GM21381 (cell line): ENCODE measurements at regions not wholly inside any gene's neighbourhood (a gene's known extent, or its start where the extent isn't known, plus 50 kb on each side); places are given as distances from the start of the nearest gene placed in this dataset.
A peak's percentile ranks its signal among the peaks of the same experiment; 100 is the strongest.
"Not testable (repeated sequence)": the region's sequence is repeated elsewhere in the genome, so short reads cannot be mapped to it uniquely, and the experiment has no call there.

Source experiments
- ATAC-seq: cut with Tn5 transposase; IDR thresholded peaks from one replicate; pipeline ENCODE4 v1.9.1; 2021; ENCODE audit warnings: mild to moderate bottlenecking, moderate library complexity; ENCODE audit not compliant: unreplicated experiment

GRCh38 chr14:89699071-89699470 lies 255.5 kb downstream of the EFCAB11 start:
- no peak for ATAC-seq

DNA sequence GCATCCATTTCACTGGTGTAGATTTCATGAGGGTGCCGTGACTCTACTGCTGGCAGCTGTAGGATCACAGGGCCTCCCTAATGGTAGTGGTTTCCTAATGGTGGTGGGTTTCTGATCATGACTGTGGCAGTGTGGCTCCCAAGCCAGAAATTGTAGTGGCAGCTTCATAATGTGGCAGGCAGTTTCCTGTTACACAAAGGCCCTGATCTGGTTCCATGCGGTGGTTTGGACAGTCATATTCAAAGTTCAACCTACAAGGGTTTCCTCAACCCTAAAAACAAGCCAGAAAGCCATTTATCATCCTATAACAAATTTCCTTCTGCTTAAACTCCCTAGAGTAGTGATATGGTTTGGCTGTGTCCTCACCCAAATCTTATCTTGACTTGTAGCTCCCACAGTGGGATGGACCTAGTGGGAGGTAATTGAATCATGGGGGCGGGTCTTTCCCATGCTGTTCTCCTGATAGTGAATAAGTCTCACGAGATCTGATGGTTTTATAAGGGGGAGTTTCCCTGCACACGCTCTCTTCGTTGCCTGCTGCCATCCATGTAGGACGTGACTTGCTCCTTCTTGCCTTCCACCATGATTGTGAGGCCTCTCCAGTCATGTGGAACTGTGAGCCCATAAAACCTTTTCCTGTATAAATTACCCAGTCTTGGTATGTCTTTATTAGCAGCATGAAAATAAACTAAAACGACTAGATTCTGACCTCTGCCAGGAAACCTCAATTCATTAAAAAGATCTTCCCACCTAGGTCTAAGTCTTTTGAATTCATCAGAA lies 257.1 kb downstream of the EFCAB11 start:
- ATAC-seq: no peak

DNA sequence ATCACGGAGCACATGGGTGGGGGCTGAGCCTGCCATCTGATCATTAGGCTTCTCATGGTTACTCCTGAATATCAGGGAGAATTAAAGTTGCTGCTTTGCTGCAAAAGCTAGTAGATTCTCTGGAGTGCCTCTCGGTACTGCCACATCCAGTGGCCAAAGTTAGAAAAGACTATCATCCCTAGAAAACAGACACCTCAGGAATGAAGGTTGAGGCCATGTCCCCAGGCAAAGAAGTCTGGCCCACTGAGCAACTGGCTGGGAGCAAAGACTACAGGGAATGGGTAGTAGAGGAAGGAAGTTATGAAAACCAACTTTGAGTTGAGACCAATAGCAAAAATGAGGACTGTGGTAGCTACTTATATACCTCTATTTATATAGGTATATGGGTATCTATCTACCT lies 258.7 kb downstream of the EFCAB11 start:
- ATAC-seq: no peak

DNA sequence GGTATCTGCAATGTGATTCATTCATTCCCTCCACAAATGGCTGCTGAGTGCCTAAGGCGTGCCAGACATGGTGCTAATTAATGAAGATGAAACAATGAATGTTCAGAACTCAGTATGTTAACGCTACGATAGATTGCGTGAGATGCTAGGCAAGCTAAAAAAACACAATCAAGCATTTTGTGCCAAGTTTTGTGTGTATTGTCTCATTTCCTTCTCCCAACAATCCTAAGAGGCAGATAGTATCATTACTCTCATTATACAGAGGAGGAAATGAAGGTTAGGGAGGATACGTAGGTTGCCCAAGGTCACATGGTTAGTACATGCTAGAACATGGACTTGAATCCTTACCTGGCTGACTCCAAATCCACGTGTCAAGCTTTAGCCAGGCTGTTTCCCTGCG lies 264.4 kb downstream of the EFCAB11 start:
- ATAC-seq: no peak

DNA sequence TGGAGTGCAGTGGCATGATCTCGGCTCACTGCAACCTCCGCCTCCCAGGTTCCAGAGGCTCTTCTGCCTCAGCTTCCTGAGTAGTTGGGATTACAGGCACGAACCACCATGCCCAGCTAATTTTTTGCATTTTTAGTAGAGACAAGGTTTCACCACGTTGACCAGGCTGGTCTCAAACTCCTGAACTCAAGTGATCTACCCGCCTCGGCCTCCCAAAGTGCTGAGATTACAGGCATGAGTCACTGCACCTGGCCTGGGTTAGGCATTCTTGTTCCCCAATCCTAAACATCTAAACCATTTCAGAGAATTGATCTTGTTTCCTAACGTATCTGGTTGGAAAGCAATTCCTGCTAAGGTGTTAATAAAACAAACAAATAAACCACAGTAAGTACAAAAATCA lies 264.8 kb downstream of the EFCAB11 start:
- ATAC-seq: not testable (repeated sequence)

DNA sequence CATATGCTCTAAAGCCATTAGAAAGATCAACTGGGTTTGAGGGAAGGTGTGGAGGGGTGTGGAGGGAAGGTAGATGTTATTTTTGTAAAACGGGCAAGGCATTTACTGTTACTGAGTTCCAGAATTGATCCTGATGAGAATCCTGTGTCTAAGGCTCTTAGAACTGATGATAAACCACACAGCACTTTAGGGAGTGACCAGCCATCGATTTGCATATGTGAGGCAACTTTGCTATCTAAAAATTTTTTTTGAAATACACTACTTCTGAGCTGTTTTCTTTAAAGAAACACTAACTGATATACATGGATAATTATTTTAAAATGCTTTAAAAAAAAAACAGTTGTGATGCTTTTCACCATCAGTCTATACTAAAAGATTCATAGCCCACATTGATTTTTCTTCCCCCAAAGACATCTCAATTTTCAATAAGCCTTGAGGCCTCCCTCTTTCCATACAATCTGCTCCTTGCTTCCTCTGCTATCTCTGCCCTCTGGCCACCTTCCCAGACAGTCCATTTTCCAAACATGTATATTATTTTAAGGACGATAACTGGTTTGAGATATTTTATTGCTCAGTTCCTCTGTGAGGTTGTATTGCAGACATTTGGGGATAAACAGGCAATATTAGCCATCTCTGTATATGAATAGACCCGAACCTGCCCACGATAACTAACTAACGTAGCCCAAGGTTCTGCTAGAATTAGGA lies 265.9 kb downstream of the EFCAB11 start:
- ATAC-seq: no peak

- ATAC-seq: not testable (repeated sequence)
These were observed 267.4 kb downstream of the EFCAB11 start for GRCh38 chr14:89687129-89687528.

GRCh38 chr14:89684139-89684538 lies 267.1 kb upstream of the FOXN3 start:
- ATAC-seq: no peak

- peak; percentile 87 for ATAC-seq
These were observed 264.3 kb upstream of the FOXN3 start for GRCh38 chr14:89681086-89682018.

DNA sequence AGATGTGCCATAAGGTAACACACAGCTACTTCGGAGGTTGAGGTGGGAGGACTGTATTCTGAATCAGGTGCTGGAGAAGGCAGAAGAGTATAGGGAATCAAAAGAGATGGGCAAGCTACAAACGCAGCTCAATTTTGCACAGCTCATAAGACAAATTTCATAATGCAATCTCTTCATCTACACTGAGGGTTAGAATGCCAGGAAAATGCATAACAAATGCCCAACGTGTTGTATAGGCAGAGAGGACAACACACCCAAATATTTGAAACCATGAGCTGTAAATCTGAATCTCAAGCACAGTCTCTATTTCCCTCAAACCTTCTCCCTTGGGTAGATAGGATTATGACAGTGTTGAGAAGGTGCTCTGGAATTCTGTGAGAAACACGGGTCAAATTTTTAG lies 263.1 kb upstream of the FOXN3 start:
- ATAC-seq: no peak

DNA sequence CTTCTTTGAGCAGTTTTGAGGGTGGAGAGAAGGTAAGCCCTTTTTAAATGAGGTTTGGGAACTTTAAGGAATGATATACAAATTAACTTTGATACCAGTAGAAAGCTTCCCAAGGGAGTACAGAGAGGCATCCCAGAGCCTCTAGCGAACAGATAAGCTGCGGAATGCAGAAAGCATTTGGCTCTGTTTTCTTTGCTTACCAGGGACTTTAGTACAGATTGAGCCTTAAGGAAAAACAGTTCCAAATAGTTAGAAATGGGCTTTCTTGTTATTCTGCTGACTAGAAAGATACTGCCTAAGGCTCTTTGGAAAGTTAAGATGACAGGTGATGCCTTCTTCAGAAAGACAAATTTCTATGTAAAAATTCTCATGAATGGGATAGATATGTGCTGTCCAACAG lies 261.7 kb upstream of the FOXN3 start:
- ATAC-seq: no peak

- no peak for ATAC-seq
These were observed 258.6 kb upstream of the FOXN3 start for GRCh38 chr14:89675590-89675989.

- no peak for ATAC-seq
These were observed 257.9 kb upstream of the FOXN3 start for GRCh38 chr14:89674936-89675335.

DNA sequence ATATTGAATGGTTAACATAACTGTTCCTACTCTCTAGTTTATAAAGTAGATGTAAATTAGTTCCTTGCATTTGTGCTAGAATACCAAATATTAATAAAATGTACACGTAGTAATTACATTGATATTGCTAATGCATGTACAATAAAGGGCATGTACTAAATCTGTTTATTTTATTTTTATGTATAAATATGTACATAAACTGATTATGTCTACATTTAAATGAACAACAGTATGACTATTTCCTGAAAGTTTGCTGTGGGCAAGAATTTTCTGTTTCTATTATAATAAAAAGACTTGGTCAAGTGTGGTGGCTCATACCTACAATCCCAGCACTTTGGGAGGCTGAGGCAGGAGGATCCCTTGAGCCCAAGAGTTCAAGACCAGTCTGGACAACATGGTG lies 257.2 kb upstream of the FOXN3 start:
- ATAC-seq: no peak

GRCh38 chr14:89673512-89674225 lies 256.6 kb upstream of the FOXN3 start:
- ATAC-seq: no peak

GRCh38 chr14:89672636-89673511 lies 255.8 kb upstream of the FOXN3 start:
- ATAC-seq: no peak

DNA sequence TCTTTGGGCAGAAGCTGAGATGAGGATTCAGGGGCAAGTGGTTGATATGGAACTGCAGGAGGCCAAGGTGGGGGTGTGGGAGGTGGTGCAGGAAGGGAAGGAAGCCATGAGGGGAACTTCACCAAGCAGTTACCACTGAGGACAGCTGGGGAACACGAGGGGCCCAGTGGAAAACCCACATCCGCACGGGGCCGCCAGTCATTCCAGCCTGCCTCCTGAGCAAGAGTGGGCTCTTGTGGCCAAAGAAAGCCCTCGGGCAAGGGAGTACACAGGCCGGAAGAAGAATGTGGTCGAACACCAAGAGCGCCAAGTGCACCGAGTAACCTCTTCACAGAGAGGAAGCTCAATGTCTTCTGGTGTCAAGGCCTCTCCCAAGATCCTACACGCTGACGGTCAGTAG lies 252.2 kb upstream of the FOXN3 start:
- no peak for ATAC-seq

- no peak for ATAC-seq
These were observed 250.9 kb upstream of the FOXN3 start for GRCh38 chr14:89667983-89668382.

- ATAC-seq: not testable (repeated sequence)
These were observed 248.5 kb upstream of the FOXN3 start for GRCh38 chr14:89665300-89666081.
